Lower leg skin (tissue), 4 donors: ENCODE measurements at regions not wholly inside any gene's neighbourhood (a gene's known extent, or its start where the extent isn't known, plus 50 kb on each side); places are given as distances from the start of the nearest gene placed in this dataset.

Experiments used
- DNase-seq, 2 donors: peaks; one replicate each; pipeline ENCODE4 v3.0.0-alpha.2; 2019; ENCODE audit warnings: low spot score in 2 of 2
- H3K4me3 ChIP-seq: fragments of 200-600 bp; sonication (generic); 2 replicates; pipeline ENCODE4 v1.5.1; 2017; ENCODE audit warnings: mild to moderate bottlenecking, low read depth; ENCODE audit not compliant: poor library complexity, severe bottlenecking
- CTCF ChIP-seq, 3 donors: fragments of 450-650 bp; IDR thresholded peaks; one replicate each; pipeline ENCODE4 v1.5.1; 2016; ENCODE audit warnings: antibody characterized with exemption in 3 of 3, mild to moderate bottlenecking in 3 of 3, moderate library complexity in 2 of 3
- POLR2A ChIP-seq, 2 donors: fragments of 450-650 bp; IDR thresholded peaks; one replicate each; pipeline ENCODE4 v1.6.1; 2016 to 2017; ENCODE audit warnings: antibody characterized with exemption in 2 of 2, mild to moderate bottlenecking in 1 of 2, moderate library complexity in 1 of 2
- WGBS, 2 donors: methylation state at CpG; one replicate each; pipeline ENCODE4 v1.1.5; 2018; 5-methylcytosine and 5-hydroxymethylcytosine counted together
- intact Hi-C: fragments of 100-400 bp; cut with DNase I; formaldehyde crosslinking; loops from one replicate; pipeline ENCODE4 v1.15.0; 2023; ENCODE audit warnings: low total_unique reads

DNA sequence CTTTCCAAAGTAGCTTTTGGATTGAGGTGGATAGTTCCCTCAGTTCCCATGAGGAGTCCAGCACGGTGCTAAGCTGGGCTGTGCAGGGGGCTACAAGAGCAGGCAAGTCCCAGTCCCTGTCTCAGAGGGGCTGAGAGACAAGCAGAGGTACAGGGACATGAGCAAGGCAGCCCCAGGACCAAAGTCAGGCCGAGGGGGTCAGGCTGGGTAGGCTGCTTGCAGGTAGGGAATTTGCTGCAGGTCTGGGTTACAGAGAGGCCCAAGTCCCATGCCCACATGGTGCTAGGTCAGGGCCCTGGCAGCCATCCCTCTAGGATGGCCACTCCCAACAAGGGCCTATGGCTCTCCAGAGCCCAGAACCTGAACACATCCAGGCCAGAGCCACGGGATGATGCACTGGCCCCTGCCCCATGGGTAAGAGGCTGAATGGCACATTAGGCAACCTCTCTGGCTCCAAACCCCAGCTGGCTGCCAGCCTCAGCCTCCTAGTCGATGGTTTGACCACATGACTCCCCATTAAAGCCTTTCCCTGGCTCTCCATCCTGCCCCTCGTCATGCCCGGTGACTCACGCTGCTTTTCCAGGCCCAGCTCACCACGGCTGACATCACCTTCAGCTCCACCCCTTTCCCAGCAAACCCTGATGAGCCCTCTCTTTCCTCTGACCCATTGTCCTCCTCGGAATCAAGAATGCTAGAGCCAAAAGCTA, 83.7 kb downstream of the SDC1 start:
- intact Hi-C loops: no loop called here
- 30 to 38% methylated on average over 7 to 9 of the region's 9 CpGs for WGBS, 2 donors
- TF ChIP-seq POLR2A (IDR thresholded peaks at IDR 0.05) (no peak), CTCF (IDR thresholded peaks at IDR 0.05) (no peak)

DNA sequence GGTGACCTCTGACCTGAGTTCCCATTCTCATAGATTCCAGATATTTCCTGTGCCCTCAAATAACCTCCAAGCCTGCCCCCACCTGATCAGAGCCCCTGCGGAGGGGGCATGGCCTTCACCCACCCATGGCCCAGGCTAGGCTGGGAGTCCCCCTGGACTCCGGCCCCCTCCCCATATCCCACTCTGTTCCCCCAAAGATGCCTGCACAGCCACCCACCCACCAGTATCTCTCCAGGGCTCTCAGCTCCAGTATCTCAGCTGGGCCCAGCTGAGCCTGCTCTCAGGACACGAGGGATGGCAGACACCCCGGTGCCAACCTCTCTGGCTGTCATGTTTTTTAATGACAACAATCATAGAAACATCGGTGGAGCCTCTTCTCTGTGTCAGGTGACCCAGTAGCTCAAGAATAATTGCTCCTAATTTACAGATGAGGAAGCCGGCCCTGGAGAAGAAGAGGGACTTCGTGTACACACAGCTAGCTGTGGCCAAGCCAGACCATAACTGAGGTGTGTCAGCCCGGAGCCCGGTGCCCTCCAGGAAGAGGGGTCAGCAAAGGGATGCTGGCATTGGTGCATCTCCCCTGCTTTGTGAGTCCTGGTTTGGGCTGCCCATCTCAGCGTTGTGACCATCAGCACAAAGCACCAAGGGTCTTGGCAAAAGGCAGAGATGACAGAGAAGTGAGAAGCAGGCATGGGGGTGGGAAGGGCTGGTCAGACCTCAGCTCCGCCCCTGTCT, 84.4 kb downstream of the SDC1 start:
- H3K4me3 ChIP-seq: no peak overlapping the region
- WGBS, 2 donors: 88 to 89% methylated on average over 11 of the region's 11 CpGs
- peak in 1 of 2 donors; percentile 49 for DNase-seq
- intact Hi-C loops: no loop called here
- TF ChIP-seq CTCF (IDR thresholded peaks at IDR 0.05) (no peak), POLR2A (IDR thresholded peaks at IDR 0.05) (no peak)

More for the DNA sequence above, 83.7 kb downstream of the SDC1 start:
- H3K4me3 ChIP-seq: no peak overlapping the region
- DNase-seq: peak; percentile 79 to 90

GRCh38 chr2:20139407-20140172, 85.3 kb downstream of the SDC1 start:
- intact Hi-C loops: no loop called here
- TF ChIP-seq POLR2A (IDR thresholded peaks at IDR 0.05) (no peak), CTCF (IDR thresholded peaks at IDR 0.05) (no peak)
- peak in 1 of 2 donors; percentile 76 for DNase-seq
- no peak overlapping the region for H3K4me3 ChIP-seq
- WGBS, 2 donors: 68 to 73% methylated on average over 7 to 8 of the region's 9 CpGs

DNA sequence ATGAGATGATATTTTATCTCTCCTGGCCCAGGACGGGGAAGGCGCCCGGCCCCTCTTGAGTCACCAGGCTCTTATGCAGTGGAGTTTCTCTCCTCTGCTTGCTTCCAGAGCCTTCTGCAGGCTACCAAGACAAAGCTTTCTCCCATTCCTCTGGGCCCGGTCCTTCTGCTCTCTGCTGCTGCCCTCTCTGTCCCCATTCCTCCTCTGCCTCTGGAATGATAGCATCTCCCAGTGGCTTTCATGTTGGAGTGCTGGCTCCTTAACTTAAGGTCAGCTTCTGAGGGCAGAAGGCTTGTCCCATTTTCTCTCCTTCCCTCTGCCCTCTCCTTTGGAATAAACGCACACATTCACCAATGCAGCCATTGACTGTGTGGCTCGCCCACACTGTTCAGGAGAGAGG, 86.2 kb downstream of the SDC1 start:
- no peak for TF ChIP-seq CTCF (IDR thresholded peaks at IDR 0.05)
- no peak overlapping the region for H3K4me3 ChIP-seq
- intact Hi-C loops: no loop called here
- DNase-seq: peak in 1 of 2 donors; percentile 64
- 45 to 47% methylated on average over 6 of the region's 6 CpGs for WGBS, 2 donors

DNA sequence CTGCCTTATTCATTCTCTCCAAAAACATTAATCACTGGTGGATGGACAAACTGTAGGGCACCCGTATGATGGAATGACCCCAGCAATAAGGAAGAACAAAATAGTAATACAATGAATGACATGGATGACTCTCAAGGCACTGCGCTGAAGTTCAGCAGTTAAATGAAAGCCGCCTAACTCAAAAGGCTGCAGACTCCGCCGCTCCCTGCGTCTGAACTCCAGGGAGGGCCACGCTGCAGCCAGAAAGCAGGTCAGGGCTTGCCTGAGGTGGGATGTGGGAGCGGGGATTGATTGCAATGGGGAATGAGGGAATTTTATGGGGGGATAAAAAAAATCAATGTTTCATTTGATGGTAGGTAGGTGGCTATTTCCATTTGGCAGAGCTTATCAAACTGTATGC, 86.5 kb upstream of the LAPTM4A start:
- peak in 1 of 2 donors; percentile 65 for DNase-seq
- H3K4me3 ChIP-seq: no peak overlapping the region
- 80 to 81% methylated on average over 8 of the region's 8 CpGs for WGBS, 2 donors
- no peak for TF ChIP-seq CTCF (IDR thresholded peaks at IDR 0.05)
- intact Hi-C loops: no loop called here
